Stimulated activated naive CD8-positive, alpha-beta T cell treated with anti-CD3 and anti-CD28 coated beads, Interleukin-15, Interleukin-2, amounts not matched to agents 100 ng/mL and 50 ng/mL, for 24 hours (primary cell): ENCODE measurements at regions not wholly inside any gene's neighbourhood (a gene's known extent, or its start where the extent isn't known, plus 50 kb on each side); places are given as distances from the start of the nearest gene placed in this dataset.
A peak's percentile ranks its signal among the peaks of the same experiment; 100 is the strongest.

Experiments used
- H3K27ac Mint-ChIP-seq: one replicate; pipeline ENCODE4 v1.8.0; 2021; ENCODE audit warnings: mild to moderate bottlenecking, mixed read lengths
- H3K27me3 Mint-ChIP-seq: one replicate; pipeline ENCODE4 v1.8.0; 2021; ENCODE audit warnings: mixed read lengths
- H3K36me3 Mint-ChIP-seq: one replicate; pipeline ENCODE4 v1.8.0; 2021; ENCODE audit warnings: low read depth, mixed read lengths
- H3K4me1 Mint-ChIP-seq: one replicate; pipeline ENCODE4 v1.8.0; 2021; ENCODE audit warnings: low read depth, mixed read lengths
- H3K4me3 Mint-ChIP-seq: one replicate; pipeline ENCODE4 v1.8.0; 2021; ENCODE audit warnings: mild to moderate bottlenecking, mixed read lengths
- H3K9me3 Mint-ChIP-seq: one replicate; pipeline ENCODE4 v1.8.0; 2021; ENCODE audit warnings: mixed read lengths

DNA sequence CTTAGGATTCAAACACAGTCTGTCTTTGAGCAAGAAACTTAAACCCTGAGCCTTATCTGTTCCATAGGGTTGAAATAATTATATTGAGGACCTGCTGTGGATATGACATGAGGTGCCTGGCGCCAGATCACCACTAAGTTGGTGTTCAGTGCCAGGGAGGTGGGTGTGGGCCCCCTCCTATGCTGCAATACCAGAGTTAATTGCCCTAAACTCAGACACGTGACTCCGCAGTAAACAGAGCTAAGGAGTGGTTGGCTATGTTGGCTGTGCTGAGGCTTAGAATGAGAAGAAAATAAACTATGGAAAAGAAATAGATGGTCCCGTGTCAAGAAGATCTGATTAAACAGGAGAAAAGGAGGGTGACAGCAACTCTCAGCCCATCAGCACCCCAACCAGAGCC lies 419.4 kb upstream of the JARID2 start:
- H3K4me1 Mint-ChIP-seq, result peaks cover 9% of the 10 kb centered on the region
- no peaks in the 10 kb centered on the region for H3K9me3 Mint-ChIP-seq
- peaks cover 5% of the 10 kb centered on the region for H3K27me3 Mint-ChIP-seq
- no peak overlapping the region for H3K4me3 Mint-ChIP-seq
- H3K36me3 Mint-ChIP-seq, result no peaks in the 10 kb centered on the region
- H3K27ac Mint-ChIP-seq, result no peak overlapping the region

DNA sequence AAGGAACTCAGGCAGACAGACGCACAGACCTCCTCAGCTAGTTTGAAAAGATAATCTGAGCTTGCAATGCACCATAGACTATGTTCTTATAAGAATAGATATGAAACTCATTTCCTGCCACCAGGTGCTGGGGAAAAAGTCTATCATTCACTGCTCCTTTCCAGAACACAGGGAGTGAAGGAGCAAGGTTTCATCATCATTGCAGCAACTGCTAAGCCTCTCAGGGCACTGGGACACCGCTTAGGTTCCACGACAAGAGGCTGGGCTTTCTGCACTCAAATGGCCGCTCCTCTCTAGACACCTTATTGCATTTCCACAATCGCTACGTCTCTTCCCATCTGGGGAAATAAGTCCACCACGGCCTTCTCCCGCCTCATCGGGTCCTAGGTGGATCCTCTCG lies 418.5 kb upstream of the JARID2 start:
- Mint-ChIP-seq H3K9me3 (no peaks in the 10 kb centered on the region), H3K4me1 (peaks cover 4% of the 10 kb centered on the region), H3K36me3 (no peaks in the 10 kb centered on the region), H3K4me3 (no peak overlapping the region), H3K27ac (no peak overlapping the region), H3K27me3 (peaks cover 5% of the 10 kb centered on the region)

DNA sequence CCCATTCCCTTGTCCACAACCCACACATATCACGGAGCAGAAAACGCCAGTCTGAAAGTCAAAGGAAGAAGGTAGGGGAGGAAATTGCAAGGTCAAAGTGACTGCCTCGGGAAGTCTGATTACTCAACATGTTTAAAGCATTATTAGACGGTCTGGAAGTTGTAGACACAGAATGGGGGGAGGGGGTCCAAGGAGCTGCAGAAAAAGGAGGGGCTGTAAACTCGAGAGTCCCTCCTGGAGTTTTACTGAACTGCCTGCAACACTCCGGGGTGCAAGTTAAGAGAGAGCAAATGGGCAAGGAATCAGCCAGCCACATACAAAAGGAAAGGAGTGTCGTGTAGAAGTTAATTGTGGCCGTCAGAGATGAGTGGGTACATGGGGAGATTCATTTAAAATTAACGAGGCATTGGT lies 417.7 kb upstream of the JARID2 start:
- peaks cover 5% of the 10 kb centered on the region for H3K27me3 Mint-ChIP-seq

DNA sequence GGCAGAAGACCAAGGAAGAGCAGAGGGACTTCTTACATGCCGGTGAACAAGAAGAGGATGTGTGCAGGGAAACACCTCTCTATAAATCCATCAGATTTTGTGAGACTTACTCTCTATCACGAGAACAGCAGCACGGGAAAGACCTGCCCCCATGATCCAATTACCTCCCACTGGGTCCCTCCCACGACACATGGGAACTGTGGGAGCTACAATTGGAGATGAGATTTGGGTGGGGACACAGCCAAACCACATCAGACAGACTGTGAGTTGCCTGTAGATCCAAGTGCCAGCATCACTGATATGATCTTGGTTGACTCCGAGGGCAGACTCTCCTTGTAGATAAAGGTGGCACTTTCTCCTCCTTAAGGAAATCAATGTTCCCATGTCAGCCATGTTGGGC lies 414.8 kb upstream of the JARID2 start:
- H3K36me3 Mint-ChIP-seq, result no peaks in the 10 kb centered on the region
- peaks cover 5% of the 10 kb centered on the region for H3K27me3 Mint-ChIP-seq
- no peak overlapping the region for H3K27ac Mint-ChIP-seq
- peaks cover 4% of the 10 kb centered on the region for H3K4me1 Mint-ChIP-seq
- no peak overlapping the region for H3K4me3 Mint-ChIP-seq
- no peaks in the 10 kb centered on the region for H3K9me3 Mint-ChIP-seq

More for the DNA sequence above, 417.7 kb upstream of the JARID2 start:
- Mint-ChIP-seq H3K9me3 (no peaks in the 10 kb centered on the region), H3K36me3 (no peaks in the 10 kb centered on the region), H3K4me1 (peaks cover 4% of the 10 kb centered on the region), H3K27ac (no peak overlapping the region), H3K4me3 (no peak overlapping the region)

DNA sequence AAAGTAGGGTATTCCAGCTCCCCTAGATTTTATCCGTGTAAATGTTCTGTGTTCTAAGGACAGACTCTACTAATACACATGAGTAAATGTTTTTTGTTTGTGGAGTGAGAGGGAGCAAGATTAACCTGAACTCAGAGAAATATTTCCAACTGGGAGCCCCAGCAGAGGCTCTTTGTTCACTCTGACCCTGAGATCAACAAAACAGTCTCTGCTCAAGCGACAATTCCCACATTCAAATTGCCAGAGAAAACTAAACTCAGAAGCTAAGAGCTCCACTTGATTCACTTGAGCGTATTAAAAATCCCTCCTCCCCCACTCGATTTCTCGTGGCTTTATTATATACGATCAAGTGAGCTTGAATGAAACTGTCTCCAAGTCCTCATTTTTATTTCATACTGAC lies 413.9 kb upstream of the JARID2 start:
- Mint-ChIP-seq H3K9me3 (no peaks in the 10 kb centered on the region), H3K4me1 (no peaks in the 10 kb centered on the region), H3K27ac (no peak overlapping the region)

DNA sequence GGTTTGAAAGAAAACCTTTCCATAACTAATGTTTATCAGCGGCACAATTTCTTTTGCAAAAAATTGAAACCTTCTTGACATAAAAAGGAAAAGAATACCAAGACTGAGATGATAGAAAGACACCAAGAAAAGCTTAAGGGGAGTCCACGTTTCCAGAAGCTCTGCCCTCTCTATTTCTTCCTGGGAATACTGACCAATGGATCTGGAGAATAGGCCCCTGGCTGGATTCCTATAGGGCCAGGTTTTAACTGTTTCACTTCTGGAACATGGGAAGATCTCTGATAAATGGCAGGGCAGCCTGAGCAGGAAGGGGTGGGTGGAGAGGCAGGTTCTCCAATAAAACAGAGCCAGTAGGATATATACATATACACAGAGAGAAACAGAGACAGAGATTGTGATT lies 413.4 kb upstream of the JARID2 start:
- Mint-ChIP-seq H3K27me3 (peaks cover 6% of the 10 kb centered on the region), H3K4me3 (no peak overlapping the region), H3K9me3 (no peaks in the 10 kb centered on the region), H3K36me3 (no peaks in the 10 kb centered on the region), H3K27ac (no peak overlapping the region), H3K4me1 (peaks cover 3% of the 10 kb centered on the region)

More for the DNA sequence above, 413.9 kb upstream of the JARID2 start:
- Mint-ChIP-seq H3K36me3 (no peaks in the 10 kb centered on the region), H3K4me3 (no peak overlapping the region), H3K27me3 (peaks cover 5% of the 10 kb centered on the region)

DNA sequence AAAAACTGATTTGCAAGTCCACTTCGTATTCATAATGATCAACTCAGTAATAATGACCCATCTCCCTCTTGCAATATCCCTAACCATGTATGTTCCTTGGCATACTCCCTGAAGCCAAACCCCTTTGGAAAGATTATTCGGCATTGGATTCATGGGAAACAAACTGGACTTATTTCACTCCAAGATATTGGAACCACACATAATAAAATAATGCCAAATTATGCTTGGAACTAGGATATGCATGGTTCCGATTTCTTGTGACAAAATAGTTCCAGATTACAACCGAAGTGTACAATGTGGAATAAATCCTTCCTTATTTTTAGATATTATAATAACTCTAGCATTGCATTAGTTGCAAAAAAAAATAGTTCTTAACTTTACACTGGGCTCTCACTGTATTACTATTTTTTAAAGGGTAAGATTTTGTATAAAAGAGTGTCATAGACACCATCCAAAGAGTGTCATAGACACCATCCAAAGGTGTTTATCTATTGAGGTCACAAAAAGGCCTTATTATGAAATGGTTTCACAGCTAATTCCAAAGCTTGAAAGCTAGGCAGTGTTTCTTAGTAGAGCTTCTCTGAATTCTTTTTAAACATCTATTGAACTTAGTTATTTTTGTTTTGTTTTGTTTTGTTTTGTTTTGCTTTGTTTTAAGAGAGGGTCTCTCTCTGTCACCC lies 410.9 kb upstream of the JARID2 start:
- H3K36me3 Mint-ChIP-seq, result no peaks in the 10 kb centered on the region
- no peak overlapping the region for H3K4me3 Mint-ChIP-seq
- peaks cover 23% of the 10 kb centered on the region for H3K27me3 Mint-ChIP-seq
- H3K4me1 Mint-ChIP-seq, result peaks cover 5% of the 10 kb centered on the region
- no peak overlapping the region for H3K27ac Mint-ChIP-seq
- no peaks in the 10 kb centered on the region for H3K9me3 Mint-ChIP-seq

DNA sequence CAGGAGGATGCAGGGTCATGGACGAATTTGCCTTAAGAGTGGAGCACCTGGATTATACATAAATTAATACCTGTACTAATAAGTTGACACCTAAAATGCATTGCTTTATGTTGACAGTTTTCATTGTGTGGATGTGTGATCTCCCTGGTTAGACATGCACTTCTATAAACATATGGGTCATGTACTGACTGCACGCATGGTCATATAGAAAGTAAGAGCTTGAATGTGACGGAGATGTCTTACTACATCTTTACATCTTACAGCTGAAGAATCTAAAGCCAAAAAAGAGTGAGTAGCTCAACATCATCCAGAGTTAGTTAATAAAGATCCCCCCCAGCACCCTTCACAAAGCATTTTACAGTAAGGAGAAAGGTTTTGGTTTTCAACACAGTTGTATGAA lies 408.4 kb upstream of the JARID2 start:
- Mint-ChIP-seq H3K27me3 (peaks cover 21% of the 10 kb centered on the region), H3K36me3 (no peaks in the 10 kb centered on the region), H3K4me1 (peaks cover 14% of the 10 kb centered on the region), H3K9me3 (peaks cover 3% of the 10 kb centered on the region), H3K4me3 (no peak overlapping the region), H3K27ac (no peak overlapping the region)

DNA sequence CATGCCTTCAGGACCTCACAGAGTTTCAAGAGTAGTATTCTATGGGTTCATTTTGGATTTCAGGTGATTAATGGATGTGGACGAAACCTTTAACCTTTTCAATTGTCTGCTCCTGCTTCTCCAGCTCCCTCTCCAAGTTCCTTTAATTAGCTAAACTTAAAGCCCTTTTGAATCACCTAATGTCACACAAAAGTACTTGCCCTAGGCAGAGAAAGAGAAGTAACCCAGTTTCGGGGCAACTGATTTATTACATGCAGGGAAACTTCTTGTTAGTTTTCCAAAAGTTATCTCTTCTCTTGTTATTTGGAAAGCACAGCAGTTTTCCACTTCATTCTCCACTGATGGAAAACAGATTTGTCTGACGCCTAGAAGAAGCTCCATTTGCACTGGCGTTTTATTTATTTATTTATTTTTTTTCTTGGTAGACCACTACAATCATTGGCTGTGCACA lies 407.7 kb upstream of the JARID2 start:
- Mint-ChIP-seq H3K36me3 (no peaks in the 10 kb centered on the region), H3K27ac (no peak overlapping the region), H3K9me3 (peaks cover 3% of the 10 kb centered on the region), H3K4me1 (peaks cover 15% of the 10 kb centered on the region), H3K27me3 (peaks cover 21% of the 10 kb centered on the region), H3K4me3 (no peak overlapping the region)

DNA sequence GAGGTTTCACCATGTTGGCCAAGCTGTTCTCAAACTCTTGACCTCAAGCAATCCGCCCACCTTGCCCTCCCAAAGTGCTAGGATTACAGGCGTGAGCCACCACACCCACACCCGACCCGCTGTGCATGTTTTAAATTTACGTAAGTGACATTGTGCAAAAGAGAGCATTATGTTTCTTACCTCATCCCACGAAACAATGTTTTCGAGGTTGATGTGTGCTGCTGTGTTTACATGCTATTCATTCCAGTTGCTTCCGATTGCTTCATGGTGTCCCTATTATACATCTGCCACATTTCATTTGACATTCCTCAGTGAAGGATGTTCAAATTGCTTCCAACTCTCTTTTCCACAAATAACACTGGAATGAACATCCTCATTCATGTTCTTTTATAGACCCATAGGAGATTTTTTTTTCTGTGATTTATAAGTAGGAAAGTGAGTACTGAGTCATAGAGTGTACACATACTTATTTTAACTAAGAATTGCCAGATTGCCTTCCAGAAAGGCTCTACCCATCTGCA lies 403.9 kb upstream of the JARID2 start:
- no peaks in the 10 kb centered on the region for H3K36me3 Mint-ChIP-seq
- peak overlapping the region; percentile 3 for H3K27ac Mint-ChIP-seq
- H3K4me3 Mint-ChIP-seq, result no peak overlapping the region
- peaks cover 3% of the 10 kb centered on the region for H3K9me3 Mint-ChIP-seq
- H3K4me1 Mint-ChIP-seq, result peaks cover 15% of the 10 kb centered on the region
- peaks cover 21% of the 10 kb centered on the region for H3K27me3 Mint-ChIP-seq

DNA sequence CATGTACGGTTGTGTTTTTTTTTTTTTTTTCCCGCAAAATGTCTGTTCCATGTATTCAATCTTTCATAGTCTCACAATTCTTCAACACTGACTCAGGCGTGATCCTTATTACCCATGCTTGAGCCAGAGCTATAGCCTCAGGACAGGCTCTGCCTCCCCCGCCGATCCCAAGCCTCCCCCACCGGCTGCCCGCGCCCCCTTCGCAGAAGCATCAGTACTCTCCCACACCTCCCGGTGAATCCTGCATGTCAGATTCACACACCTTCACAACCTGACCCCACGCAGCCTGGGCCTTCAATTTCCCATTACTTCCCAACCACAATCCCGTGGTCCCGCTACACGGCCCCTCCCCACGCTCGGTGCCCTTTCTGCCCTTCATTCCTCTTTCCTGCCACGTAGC lies 401.5 kb upstream of the JARID2 start:
- Mint-ChIP-seq H3K9me3 (peaks cover 3% of the 10 kb centered on the region), H3K36me3 (no peaks in the 10 kb centered on the region), H3K27me3 (peaks cover 5% of the 10 kb centered on the region), H3K27ac (no peak overlapping the region), H3K4me3 (no peak overlapping the region), H3K4me1 (peaks cover 10% of the 10 kb centered on the region)

DNA sequence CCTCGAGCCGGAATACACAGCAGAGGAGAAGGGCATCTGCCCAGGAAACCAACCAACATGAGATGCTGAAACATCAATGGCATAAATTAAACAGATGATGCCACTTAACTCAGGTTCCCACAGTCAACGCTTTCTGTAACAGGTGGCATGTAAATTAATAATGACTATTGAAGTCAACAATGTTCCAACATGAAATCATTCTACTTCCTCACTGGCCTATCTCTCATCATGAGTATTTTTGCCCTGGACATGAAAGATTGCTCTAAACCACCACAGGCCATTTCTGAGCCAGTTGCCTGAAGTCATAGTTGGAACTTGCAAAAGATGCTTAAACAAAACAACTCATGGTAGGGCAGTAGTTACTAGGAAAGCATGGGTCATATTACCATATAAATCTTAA lies 397.9 kb upstream of the JARID2 start:
- H3K27me3 Mint-ChIP-seq, result no peaks in the 10 kb centered on the region
- H3K4me3 Mint-ChIP-seq, result no peak overlapping the region
- no peaks in the 10 kb centered on the region for H3K4me1 Mint-ChIP-seq
- H3K27ac Mint-ChIP-seq, result no peak overlapping the region
- no peaks in the 10 kb centered on the region for H3K9me3 Mint-ChIP-seq
- no peaks in the 10 kb centered on the region for H3K36me3 Mint-ChIP-seq

DNA sequence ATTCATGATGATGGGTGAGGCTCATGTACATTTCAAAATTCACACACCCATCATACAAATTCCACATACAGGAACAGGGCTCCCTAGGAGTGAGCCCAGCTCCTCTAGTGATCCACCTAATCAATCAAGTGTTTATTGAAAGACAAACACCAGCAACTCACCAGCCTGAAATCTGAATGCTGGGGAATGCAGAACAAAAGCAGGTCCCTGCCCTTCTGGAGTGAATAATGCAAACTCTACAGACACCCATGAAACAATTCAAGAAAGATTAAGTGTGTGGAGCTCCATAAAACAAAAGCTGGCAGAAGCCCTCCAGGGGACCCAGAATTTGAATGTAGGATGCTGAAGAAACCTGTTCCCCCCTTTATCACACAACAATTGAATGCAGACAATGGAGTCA lies 396.7 kb upstream of the JARID2 start:
- H3K4me1 Mint-ChIP-seq, result no peaks in the 10 kb centered on the region
- H3K4me3 Mint-ChIP-seq, result no peak overlapping the region
- no peaks in the 10 kb centered on the region for H3K27me3 Mint-ChIP-seq
- H3K27ac Mint-ChIP-seq, result no peak overlapping the region
- H3K9me3 Mint-ChIP-seq, result no peaks in the 10 kb centered on the region
- H3K36me3 Mint-ChIP-seq, result no peaks in the 10 kb centered on the region

DNA sequence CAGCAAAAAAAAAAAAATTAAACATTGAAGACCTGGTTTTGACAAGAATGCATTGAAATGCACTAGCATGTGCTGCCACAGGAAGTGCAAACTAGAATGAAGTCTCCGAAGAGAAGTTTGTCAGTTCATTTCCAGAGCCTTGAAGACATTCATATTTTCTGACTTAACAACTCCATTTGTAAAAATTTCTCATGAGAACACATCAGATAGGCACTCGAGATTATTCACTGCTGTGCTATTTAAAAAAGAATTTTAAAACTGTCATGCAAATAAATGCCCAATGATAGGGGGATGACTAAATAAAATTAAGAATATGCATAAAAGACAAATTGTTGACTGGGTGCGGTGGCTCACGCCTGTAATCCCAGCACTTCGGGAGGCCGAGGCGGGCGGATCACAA lies 394.6 kb upstream of the JARID2 start:
- peaks cover 13% of the 10 kb centered on the region for H3K4me1 Mint-ChIP-seq
- H3K4me3 Mint-ChIP-seq, result no peak overlapping the region
- H3K27me3 Mint-ChIP-seq, result no peaks in the 10 kb centered on the region
- H3K36me3 Mint-ChIP-seq, result no peaks in the 10 kb centered on the region
- H3K27ac Mint-ChIP-seq, result no peak overlapping the region
- H3K9me3 Mint-ChIP-seq, result no peaks in the 10 kb centered on the region

DNA sequence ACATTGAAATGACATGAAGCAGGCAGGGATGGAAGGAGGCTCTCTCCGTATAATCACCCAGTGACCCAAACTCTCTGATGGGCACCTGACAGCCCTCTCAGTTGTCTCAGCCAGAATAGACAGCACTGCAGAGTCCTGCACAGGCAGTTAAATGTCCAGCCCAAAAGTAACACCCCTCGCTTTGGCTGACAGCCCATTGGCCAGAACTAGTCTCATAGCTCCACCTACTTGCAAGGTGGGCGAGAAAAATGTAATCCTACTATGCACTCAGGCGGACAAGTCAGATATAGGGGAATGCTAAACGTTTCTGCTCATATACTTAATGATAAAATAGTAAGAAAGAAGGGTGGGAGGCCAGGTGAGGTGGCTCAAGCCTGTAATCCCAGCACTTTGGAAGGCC lies 393.5 kb upstream of the JARID2 start:
- Mint-ChIP-seq H3K27ac (no peak overlapping the region), H3K36me3 (peaks cover 4% of the 10 kb centered on the region), H3K27me3 (no peaks in the 10 kb centered on the region), H3K9me3 (peaks cover 2% of the 10 kb centered on the region), H3K4me3 (no peak overlapping the region), H3K4me1 (peaks cover 24% of the 10 kb centered on the region)

DNA sequence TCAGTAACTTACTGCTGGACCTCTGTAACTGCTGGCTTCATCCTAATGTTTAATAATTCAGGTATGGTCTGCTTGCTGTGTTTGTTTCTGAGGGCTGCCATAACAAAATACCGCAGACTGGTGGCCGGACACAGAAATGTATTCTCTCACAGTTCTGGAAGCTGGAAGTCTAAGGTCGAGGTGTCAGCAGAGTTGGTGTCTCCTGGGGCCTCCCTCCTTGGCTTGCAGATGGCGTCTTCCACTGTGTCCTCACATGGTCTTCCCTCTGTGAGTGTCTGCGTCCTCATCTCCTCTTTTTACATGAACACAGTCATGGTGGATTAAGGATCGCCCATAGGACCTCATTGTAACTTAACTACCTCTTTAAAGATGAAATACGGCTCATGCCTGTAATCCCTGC lies 389.7 kb upstream of the JARID2 start:
- Mint-ChIP-seq H3K36me3 (peaks cover 4% of the 10 kb centered on the region), H3K27me3 (no peaks in the 10 kb centered on the region), H3K4me1 (peaks cover 61% of the 10 kb centered on the region), H3K9me3 (peaks cover 3% of the 10 kb centered on the region), H3K27ac (peak overlapping the region; percentile 99), H3K4me3 (no peak overlapping the region)
